Kidney tubule cell (primary cell): ENCODE measurements at regions not wholly inside any gene's neighbourhood (a gene's known extent, or its start where the extent isn't known, plus 50 kb on each side); places are given as distances from the start of the nearest gene placed in this dataset.

Experiments
- DNase-seq: peaks from one replicate; pipeline ENCODE4 v3.0.0-alpha.2; 2018; ENCODE audit warnings: low spot score

- DNase-seq = peak; percentile 85
Measured at GRCh38 chr13:31962731-31963370, 68.7 kb upstream of the FRY start.

- no peak for DNase-seq
Measured at GRCh38 chr13:31963631-31964030, 67.9 kb upstream of the FRY start.

GRCh38 chr13:31964168-31964567 is 67.4 kb upstream of the FRY start:
- no peak for DNase-seq

- DNase-seq = peak; percentile 94
Measured at GRCh38 chr13:31965361-31966066, 66.1 kb upstream of the FRY start.

GRCh38 chr13:31967155-31967554 is 64.4 kb upstream of the FRY start:
- no peak for DNase-seq

- peak; percentile 69 for DNase-seq
Measured at GRCh38 chr13:31968473-31968872, 63.1 kb upstream of the FRY start.

- DNase-seq = peak; percentile 49
Measured at GRCh38 chr13:31970231-31970930, 61.2 kb upstream of the FRY start.

- DNase-seq = no peak
Measured at GRCh38 chr13:31972453-31972852, 59.1 kb upstream of the FRY start.

GRCh38 chr13:31978021-31978420 is 53.6 kb upstream of the FRY start:
- DNase-seq = peak; percentile 67

- DNase-seq = peak; percentile 17
Measured at GRCh38 chr13:31980830-31981229, 50.7 kb upstream of the FRY start.
